Fibroblast of lung (primary cell): ENCODE measurements at regions not wholly inside any gene's neighbourhood (a gene's known extent, or its start where the extent isn't known, plus 50 kb on each side); places are given as distances from the start of the nearest gene placed in this dataset.

Source experiments
- EZH2 ChIP-seq: IDR thresholded peaks from 2 replicates; pipeline ENCODE4 v1.5.1; 2012; ENCODE audit warnings: low read length, control low read depth, mild to moderate bottlenecking; ENCODE audit errors: missing control alignments
- TF ChIP-seq, protein P1 (sequence below), 2 donors: IDR thresholded peaks in 1 of 2; conservative IDR thresholded peaks in 1 of 2; 1 replicate in 1 of 2; 2 replicates in 1 of 2; pipeline ENCODE4 v1.5.1; 2011 to 2012; ENCODE audit warnings: low read length in 2 of 2, control low read depth in 1 of 2, inconsistent platforms in 1 of 2, low read depth in 1 of 2, mild to moderate bottlenecking in 1 of 2

GRCh38 chr4:145319751-145320150, 139.4 kb upstream of the OTUD4 start:
- TF ChIP-seq, protein P1, sequence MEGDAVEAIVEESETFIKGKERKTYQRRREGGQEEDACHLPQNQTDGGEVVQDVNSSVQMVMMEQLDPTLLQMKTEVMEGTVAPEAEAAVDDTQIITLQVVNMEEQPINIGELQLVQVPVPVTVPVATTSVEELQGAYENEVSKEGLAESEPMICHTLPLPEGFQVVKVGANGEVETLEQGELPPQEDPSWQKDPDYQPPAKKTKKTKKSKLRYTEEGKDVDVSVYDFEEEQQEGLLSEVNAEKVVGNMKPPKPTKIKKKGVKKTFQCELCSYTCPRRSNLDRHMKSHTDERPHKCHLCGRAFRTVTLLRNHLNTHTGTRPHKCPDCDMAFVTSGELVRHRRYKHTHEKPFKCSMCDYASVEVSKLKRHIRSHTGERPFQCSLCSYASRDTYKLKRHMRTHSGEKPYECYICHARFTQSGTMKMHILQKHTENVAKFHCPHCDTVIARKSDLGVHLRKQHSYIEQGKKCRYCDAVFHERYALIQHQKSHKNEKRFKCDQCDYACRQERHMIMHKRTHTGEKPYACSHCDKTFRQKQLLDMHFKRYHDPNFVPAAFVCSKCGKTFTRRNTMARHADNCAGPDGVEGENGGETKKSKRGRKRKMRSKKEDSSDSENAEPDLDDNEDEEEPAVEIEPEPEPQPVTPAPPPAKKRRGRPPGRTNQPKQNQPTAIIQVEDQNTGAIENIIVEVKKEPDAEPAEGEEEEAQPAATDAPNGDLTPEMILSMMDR (conservative IDR thresholded peaks at IDR 0.05 in 1 of 2, IDR thresholded peaks at IDR 0.05 in 1 of 2; ENCODE audit: low read depth in 1 of 2, low read length in 2 of 2) = no peak
- no peak for TF ChIP-seq EZH2
